ENCODE measurements at regions not wholly inside any gene's neighbourhood (a gene's known extent, or its start where the extent isn't known, plus 50 kb on each side); places are given as distances from the start of the nearest gene placed in this dataset.

DNA sequence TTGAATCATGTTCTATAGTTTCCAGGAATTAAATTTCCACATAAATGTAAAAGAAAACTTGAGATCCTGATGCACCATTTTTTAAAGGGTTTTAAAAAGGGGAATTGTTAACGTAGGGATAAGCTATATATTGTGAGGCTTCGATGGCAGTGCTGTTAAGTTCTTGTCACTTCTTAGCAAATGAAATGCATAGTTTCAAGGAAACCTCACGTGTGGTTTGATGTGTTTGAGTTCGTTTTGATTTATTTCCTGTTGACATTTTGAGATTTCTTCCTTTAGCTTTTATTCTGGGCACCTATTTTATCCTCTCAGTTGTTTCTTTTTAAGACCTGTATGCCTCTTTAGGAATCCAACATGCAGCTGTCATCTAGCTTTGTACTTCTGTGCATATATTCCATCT is 301.0 kb downstream of the DOCK8 start:
- no peaks in the 10 kb centered on the region for H3K9me3 Mint-ChIP-seq
- no peak for DNase-seq
- peaks cover 3 to 8% of the 10 kb centered on the region in 2 donors for H3K4me1 Mint-ChIP-seq
- H3K4me3 Mint-ChIP-seq, result no peak overlapping the region
- no peak overlapping the region for H3K27ac Mint-ChIP-seq
- peaks cover 2 to 7% (median 5%) of the 10 kb centered on the region in 3 donors for H3K27me3 Mint-ChIP-seq (ENCODE audit: low read depth in 3 of 3)
- H3K36me3 Mint-ChIP-seq, result no peaks in the 10 kb centered on the region

GRCh38 chr9:517993-518392 is 303.3 kb downstream of the DOCK8 start:
- Mint-ChIP-seq H3K27ac (no peak overlapping the region), H3K4me3 (no peak overlapping the region)

GRCh38 chr9:518540-518939 is 303.9 kb downstream of the DOCK8 start:
- Mint-ChIP-seq H3K27ac (no peak overlapping the region), H3K36me3 (no peaks in the 10 kb centered on the region), H3K4me1 (peaks cover 3 to 8% of the 10 kb centered on the region in 2 donors), H3K9me3 (peaks cover 0 to 3% (median 0%) of the 10 kb centered on the region in 6 donors), H3K4me3 (no peak overlapping the region), H3K27me3 (ENCODE audit: low read depth in 3 of 3) (peaks cover 2 to 7% (median 3%) of the 10 kb centered on the region in 3 donors)
- no peak for DNase-seq

More at GRCh38 chr9:517993-518392, 303.3 kb downstream of the DOCK8 start:
- no peak for DNase-seq
- Mint-ChIP-seq H3K27me3 (ENCODE audit: low read depth in 3 of 3) (peaks cover 2 to 7% (median 3%) of the 10 kb centered on the region in 3 donors), H3K9me3 (peaks cover 0 to 2% (median 0%) of the 10 kb centered on the region in 6 donors), H3K36me3 (no peaks in the 10 kb centered on the region), H3K4me1 (peaks cover 3 to 8% of the 10 kb centered on the region in 2 donors)

DNA sequence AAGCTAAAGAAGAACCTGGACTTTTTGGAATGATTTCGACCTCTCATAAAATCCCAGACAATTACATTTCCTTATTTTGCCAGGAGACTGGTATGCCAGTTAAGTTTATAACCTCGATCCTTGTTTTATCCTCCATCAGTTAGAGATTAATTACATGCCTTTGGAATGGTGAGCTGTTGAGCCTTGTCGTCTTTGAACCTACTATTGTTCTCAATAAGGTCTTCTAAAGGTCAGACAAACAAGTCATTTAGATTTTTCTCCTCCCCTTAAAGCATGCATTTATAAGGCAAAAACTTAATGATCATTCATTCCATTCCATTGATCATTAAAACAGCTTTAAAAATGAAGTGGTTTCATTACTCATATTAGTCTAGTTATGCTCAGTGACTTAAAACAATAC is 304.9 kb downstream of the DOCK8 start:
- Mint-ChIP-seq H3K36me3 (no peaks in the 10 kb centered on the region), H3K4me3 (no peak overlapping the region), H3K9me3 (peaks cover 0 to 3% (median 0%) of the 10 kb centered on the region in 6 donors), H3K27ac (no peak overlapping the region), H3K4me1 (peaks cover 3 to 8% of the 10 kb centered on the region in 2 donors), H3K27me3 (ENCODE audit: low read depth in 3 of 3) (peaks cover 1 to 9% (median 2%) of the 10 kb centered on the region in 3 donors)
- DNase-seq, result no peak

DNA sequence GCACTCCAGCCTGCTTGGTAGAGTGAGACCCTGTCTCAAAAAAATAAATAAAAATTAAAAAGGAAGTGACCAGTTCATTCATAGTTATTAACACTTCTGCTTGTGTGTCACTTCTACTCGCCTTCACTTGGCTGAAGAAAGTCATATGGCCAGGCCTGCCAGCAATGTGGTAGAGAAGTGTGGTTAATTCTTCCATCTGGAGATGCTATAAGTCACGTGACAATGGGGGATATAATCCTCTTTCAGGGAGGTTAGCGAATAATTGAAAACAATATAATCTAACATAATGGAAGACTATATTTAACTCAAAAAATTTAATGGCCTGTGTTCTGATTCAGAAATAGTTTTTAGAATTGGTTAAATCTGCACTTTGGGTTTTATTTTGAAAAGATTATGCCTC is 305.6 kb downstream of the DOCK8 start:
- Mint-ChIP-seq H3K4me3 (no peak overlapping the region), H3K36me3 (no peaks in the 10 kb centered on the region), H3K27me3 (ENCODE audit: low read depth in 3 of 3) (peaks cover 1 to 9% (median 4%) of the 10 kb centered on the region in 3 donors), H3K27ac (no peak overlapping the region), H3K9me3 (peaks cover 0 to 3% (median 0%) of the 10 kb centered on the region in 6 donors), H3K4me1 (peaks cover 3 to 8% of the 10 kb centered on the region in 2 donors)
- no peak for DNase-seq

- peaks cover 0 to 3% (median 0%) of the 10 kb centered on the region in 6 donors for H3K9me3 Mint-ChIP-seq
- H3K36me3 Mint-ChIP-seq, result no peaks in the 10 kb centered on the region
- H3K27ac Mint-ChIP-seq, result no peak overlapping the region
- H3K4me1 Mint-ChIP-seq, result no peaks in the 10 kb centered on the region
- no peak overlapping the region for H3K4me3 Mint-ChIP-seq
- DNase-seq, result no peak
- peaks cover 3 to 9% (median 4%) of the 10 kb centered on the region in 3 donors for H3K27me3 Mint-ChIP-seq (ENCODE audit: low read depth in 3 of 3)
Measured at GRCh38 chr9:522190-522589, 307.5 kb downstream of the DOCK8 start.

DNA sequence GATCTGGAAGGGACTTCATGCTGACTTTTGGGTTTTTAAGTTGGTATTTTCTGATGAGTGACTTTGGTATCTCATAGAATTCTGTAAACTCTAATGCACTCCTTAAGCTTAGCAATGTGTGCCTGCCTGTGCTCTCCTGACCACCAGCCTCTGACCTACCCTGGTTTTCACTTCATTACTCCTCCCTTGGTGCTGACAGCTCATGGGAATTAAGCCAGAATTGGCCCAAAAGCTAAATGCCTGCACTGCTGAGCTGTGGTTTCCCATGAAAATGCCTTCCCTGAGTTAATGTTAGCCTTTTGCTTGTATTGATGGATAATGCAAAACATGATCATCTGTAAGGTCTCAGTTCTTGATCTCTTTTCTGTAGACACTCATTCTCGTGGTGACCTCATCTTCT is 308.0 kb downstream of the DOCK8 start:
- H3K4me1 Mint-ChIP-seq, result no peaks in the 10 kb centered on the region
- H3K27me3 Mint-ChIP-seq (ENCODE audit: low read depth in 3 of 3), result peaks cover 3 to 9% (median 4%) of the 10 kb centered on the region in 3 donors
- DNase-seq, result no peak
- H3K9me3 Mint-ChIP-seq, result peaks cover 0 to 3% (median 0%) of the 10 kb centered on the region in 6 donors
- H3K4me3 Mint-ChIP-seq, result no peak overlapping the region
- H3K27ac Mint-ChIP-seq, result no peak overlapping the region
- H3K36me3 Mint-ChIP-seq, result no peaks in the 10 kb centered on the region

DNA sequence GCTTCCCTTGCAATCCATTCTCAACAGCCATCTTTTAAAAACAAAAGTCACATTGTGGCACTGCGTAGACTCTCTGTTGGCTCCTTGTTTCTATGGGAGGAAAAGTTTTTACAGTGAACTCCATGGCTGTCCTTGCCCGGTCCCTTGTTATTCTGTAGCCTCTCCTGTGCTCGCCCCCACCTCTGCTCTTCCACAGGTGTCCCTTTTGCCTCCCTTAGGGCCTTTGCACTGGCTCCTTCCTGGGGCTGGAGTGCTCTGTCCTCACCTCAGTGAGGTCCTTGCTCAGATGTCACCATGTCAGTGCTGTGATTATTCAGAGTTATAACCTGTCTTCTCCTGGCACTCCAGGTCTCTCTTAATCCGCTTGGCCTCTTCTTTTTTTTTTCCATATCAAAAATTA is 308.8 kb downstream of the DOCK8 start:
- no peaks in the 10 kb centered on the region for H3K36me3 Mint-ChIP-seq
- H3K4me1 Mint-ChIP-seq, result no peaks in the 10 kb centered on the region
- H3K27ac Mint-ChIP-seq, result no peak overlapping the region
- H3K27me3 Mint-ChIP-seq (ENCODE audit: low read depth in 3 of 3), result peaks cover 3 to 7% (median 4%) of the 10 kb centered on the region in 3 donors
- H3K4me3 Mint-ChIP-seq, result no peak overlapping the region
- DNase-seq, result no peak
- peaks cover 0 to 3% (median 0%) of the 10 kb centered on the region in 6 donors for H3K9me3 Mint-ChIP-seq

DNA sequence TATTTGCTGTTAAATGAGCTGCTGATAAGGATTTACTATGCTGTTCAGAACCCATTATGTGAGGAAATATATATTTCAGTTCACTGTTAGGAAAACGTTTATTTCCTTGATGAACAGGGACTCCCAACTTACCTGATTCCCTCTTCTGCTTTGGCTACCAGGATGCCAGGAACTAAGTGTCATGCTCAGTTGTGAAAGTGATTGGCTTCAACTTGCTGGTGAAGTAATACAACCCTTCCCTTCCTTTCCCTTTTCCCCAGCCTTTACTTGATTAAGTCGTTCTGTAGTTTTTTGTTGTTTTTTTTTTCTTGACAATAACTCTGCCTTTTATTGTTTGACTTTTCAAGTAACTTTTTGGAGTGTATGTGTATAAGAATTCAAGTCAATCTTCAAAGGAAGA is 309.3 kb downstream of the DOCK8 start:
- H3K9me3 Mint-ChIP-seq, result peaks cover 0 to 3% (median 0%) of the 10 kb centered on the region in 6 donors
- no peaks in the 10 kb centered on the region for H3K4me1 Mint-ChIP-seq
- peaks cover 3 to 7% (median 4%) of the 10 kb centered on the region in 3 donors for H3K27me3 Mint-ChIP-seq (ENCODE audit: low read depth in 3 of 3)
- no peak overlapping the region for H3K27ac Mint-ChIP-seq
- H3K36me3 Mint-ChIP-seq, result no peaks in the 10 kb centered on the region
- no peak overlapping the region for H3K4me3 Mint-ChIP-seq
- DNase-seq, result no peak

DNA sequence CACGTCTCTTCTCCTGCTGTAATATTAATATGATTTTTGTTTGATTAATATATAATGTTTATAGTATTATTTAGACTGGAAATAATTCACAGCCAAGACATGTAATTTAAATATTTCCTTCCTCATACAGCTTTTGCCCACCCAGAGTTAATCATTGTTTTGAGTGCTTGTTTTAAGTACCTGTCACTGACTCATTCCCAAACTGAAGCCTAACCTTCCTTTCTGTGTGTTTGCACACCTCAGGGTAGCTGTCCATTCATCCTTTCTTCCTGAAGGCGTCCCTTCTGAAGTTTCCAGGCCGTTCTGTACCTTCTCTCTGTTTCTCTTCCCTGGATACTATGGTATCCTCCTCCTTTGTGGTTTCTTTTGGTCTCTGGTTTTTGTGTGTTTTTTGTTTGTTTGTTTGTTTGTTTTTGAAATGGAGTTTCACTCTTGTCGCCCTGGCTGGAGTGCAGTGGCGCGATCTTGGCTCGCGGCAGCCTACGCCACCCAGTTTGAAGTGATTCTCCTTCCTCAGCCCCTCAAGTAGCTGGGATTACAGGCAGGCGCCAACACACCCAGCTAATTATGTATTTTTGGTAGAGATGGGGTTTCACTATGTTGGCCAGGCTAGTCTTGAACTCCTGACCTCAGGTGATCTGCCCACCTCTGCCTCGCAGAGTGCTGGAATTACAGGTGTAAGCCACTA is 312.4 kb downstream of the DOCK8 start:
- Mint-ChIP-seq H3K27ac (peak overlapping the region in 1 of 6 donors; percentile 76), H3K9me3 (peaks cover 0 to 3% (median 0%) of the 10 kb centered on the region in 6 donors), H3K36me3 (peaks cover 0 to 3% (median 0%) of the 10 kb centered on the region in 3 donors), H3K4me1 (no peaks in the 10 kb centered on the region), H3K4me3 (no peak overlapping the region), H3K27me3 (ENCODE audit: low read depth in 3 of 3) (peaks cover 2 to 4% (median 2%) of the 10 kb centered on the region in 3 donors)
- DNase-seq, result no peak

GRCh38 chr9:529731-530130 is 311.8 kb upstream of the DMRT1 start:
- no peak overlapping the region for H3K27ac Mint-ChIP-seq
- DNase-seq, result no peak
- no peaks in the 10 kb centered on the region for H3K4me1 Mint-ChIP-seq
- H3K9me3 Mint-ChIP-seq, result no peaks in the 10 kb centered on the region
- no peak overlapping the region for H3K4me3 Mint-ChIP-seq
- peaks cover 0 to 3% (median 0%) of the 10 kb centered on the region in 3 donors for H3K36me3 Mint-ChIP-seq
- H3K27me3 Mint-ChIP-seq (ENCODE audit: low read depth in 3 of 3), result peaks cover 2 to 4% (median 2%) of the 10 kb centered on the region in 3 donors

GRCh38 chr9:530681-531080 is 310.8 kb upstream of the DMRT1 start:
- H3K4me1 Mint-ChIP-seq, result no peaks in the 10 kb centered on the region

GRCh38 chr9:532707-533106 is 308.8 kb upstream of the DMRT1 start:
- Mint-ChIP-seq H3K4me1 (no peaks in the 10 kb centered on the region), H3K4me3 (no peak overlapping the region), H3K27ac (no peak overlapping the region), H3K9me3 (no peaks in the 10 kb centered on the region), H3K27me3 (ENCODE audit: low read depth in 3 of 3) (peaks cover 2 to 7% (median 4%) of the 10 kb centered on the region in 3 donors), H3K36me3 (peaks cover 0 to 3% (median 0%) of the 10 kb centered on the region in 3 donors)
- DNase-seq, result no peak

More at GRCh38 chr9:530681-531080, 310.8 kb upstream of the DMRT1 start:
- no peak overlapping the region for H3K4me3 Mint-ChIP-seq
- no peak overlapping the region for H3K27ac Mint-ChIP-seq
- peaks cover 2 to 5% (median 2%) of the 10 kb centered on the region in 3 donors for H3K27me3 Mint-ChIP-seq (ENCODE audit: low read depth in 3 of 3)
- no peaks in the 10 kb centered on the region for H3K9me3 Mint-ChIP-seq
- no peak for DNase-seq
- H3K36me3 Mint-ChIP-seq, result peaks cover 0 to 3% (median 0%) of the 10 kb centered on the region in 3 donors

- H3K4me3 Mint-ChIP-seq, result no peak overlapping the region
- no peak for DNase-seq
- no peak overlapping the region for H3K27ac Mint-ChIP-seq
- peaks cover 4 to 7% (median 5%) of the 10 kb centered on the region in 3 donors for H3K27me3 Mint-ChIP-seq (ENCODE audit: low read depth in 3 of 3)
- peaks cover 0 to 3% (median 0%) of the 10 kb centered on the region in 6 donors for H3K9me3 Mint-ChIP-seq
- H3K36me3 Mint-ChIP-seq, result peaks cover 0 to 3% (median 0%) of the 10 kb centered on the region in 3 donors
- H3K4me1 Mint-ChIP-seq, result no peaks in the 10 kb centered on the region
Measured at GRCh38 chr9:534886-535285, 306.6 kb upstream of the DMRT1 start.

Data from immature natural killer cell (primary cell).